HL-60 (cell line): ENCODE measurements at regions not wholly inside any gene's neighbourhood (a gene's known extent, or its start where the extent isn't known, plus 50 kb on each side); places are given as distances from the start of the nearest gene placed in this dataset.

Experiments used
- POLR2AphosphoS5 ChIP-seq: IDR thresholded peaks from 2 replicates; pipeline ENCODE4 v1.6.1; 2012; ENCODE audit warnings: low read depth
- SPI1 ChIP-seq: IDR thresholded peaks from 2 replicates; pipeline ENCODE4 v1.6.1; 2012; ENCODE audit warnings: low read depth, mild to moderate bottlenecking, borderline replicate concordance
- TF ChIP-seq, protein P1 (sequence below): IDR thresholded peaks from one replicate; pipeline ENCODE4 v1.5.1; 2011; ENCODE audit warnings: low read length, control low read depth, inconsistent platforms; ENCODE audit not compliant: insufficient read depth

DNA sequence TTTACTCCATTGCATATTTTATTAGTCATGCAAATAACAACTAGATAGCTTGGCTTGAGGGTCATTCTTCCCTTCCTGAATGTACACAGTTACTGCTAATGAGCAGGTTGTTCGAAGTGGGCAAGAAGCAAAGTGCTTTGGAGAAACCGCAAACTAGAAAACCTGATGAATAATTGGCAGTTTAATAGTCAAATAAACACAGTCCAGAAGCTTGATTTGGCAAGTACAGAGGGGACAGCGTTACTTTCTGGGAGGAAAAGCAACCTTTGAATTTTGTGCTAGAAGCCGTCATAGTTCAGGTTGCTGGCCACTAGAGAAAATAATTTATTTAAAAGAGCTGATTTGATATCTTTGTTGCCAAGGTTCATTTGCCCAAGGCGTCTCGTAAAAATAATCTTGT, 94.9 kb downstream of the MFSD1 start:
- TF ChIP-seq, protein P1, sequence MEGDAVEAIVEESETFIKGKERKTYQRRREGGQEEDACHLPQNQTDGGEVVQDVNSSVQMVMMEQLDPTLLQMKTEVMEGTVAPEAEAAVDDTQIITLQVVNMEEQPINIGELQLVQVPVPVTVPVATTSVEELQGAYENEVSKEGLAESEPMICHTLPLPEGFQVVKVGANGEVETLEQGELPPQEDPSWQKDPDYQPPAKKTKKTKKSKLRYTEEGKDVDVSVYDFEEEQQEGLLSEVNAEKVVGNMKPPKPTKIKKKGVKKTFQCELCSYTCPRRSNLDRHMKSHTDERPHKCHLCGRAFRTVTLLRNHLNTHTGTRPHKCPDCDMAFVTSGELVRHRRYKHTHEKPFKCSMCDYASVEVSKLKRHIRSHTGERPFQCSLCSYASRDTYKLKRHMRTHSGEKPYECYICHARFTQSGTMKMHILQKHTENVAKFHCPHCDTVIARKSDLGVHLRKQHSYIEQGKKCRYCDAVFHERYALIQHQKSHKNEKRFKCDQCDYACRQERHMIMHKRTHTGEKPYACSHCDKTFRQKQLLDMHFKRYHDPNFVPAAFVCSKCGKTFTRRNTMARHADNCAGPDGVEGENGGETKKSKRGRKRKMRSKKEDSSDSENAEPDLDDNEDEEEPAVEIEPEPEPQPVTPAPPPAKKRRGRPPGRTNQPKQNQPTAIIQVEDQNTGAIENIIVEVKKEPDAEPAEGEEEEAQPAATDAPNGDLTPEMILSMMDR, result no peak
- TF ChIP-seq POLR2AphosphoS5 (no peak), SPI1 (no peak)
